ENCODE measurements at regions not wholly inside any gene's neighbourhood (a gene's known extent, or its start where the extent isn't known, plus 50 kb on each side); places are given as distances from the start of the nearest gene placed in this dataset.

- in situ Hi-C loops (cut with MboI; ENCODE audit: low sequenced_read_pairs): no loop called here
- H3K4me3 ChIP-seq: no peak overlapping the region
- H3K36me3 ChIP-seq (replicated peaks): no peaks in the 10 kb centered on the region
- peak in 1 of 2 experiments; percentile 52 for DNase-seq (ENCODE audit: low spot score in 2 of 2)
- H3K4me1 ChIP-seq: no peaks in the 10 kb centered on the region
- no peaks in the 10 kb centered on the region for H3K9me3 ChIP-seq
- H3K27me3 ChIP-seq (ENCODE audit: low read depth): peaks cover 17% of the 10 kb centered on the region
Measured at GRCh38 chr5:135204151-135204600, 170.1 kb upstream of the PITX1 start.

GRCh38 chr5:135203593-135204036, 169.6 kb upstream of the PITX1 start:
- Histone ChIP-seq H3K36me3 (replicated peaks) (no peaks in the 10 kb centered on the region), H3K4me3 (no peak overlapping the region), H3K27me3 (ENCODE audit: low read depth) (peaks cover 20% of the 10 kb centered on the region), H3K9me3 (no peaks in the 10 kb centered on the region), H3K4me1 (no peaks in the 10 kb centered on the region)
- peak in 1 of 2 experiments; percentile 53 for DNase-seq (ENCODE audit: low spot score in 2 of 2)
- in situ Hi-C loops (cut with MboI; ENCODE audit: low sequenced_read_pairs): no loop called here

- no peaks in the 10 kb centered on the region for H3K4me1 ChIP-seq
- in situ Hi-C loops (cut with MboI; ENCODE audit: low sequenced_read_pairs): no loop called here
- DNase-seq (ENCODE audit: low spot score in 2 of 2): no peak
- H3K4me3 ChIP-seq: no peak overlapping the region
- no peaks in the 10 kb centered on the region for H3K9me3 ChIP-seq
- no peaks in the 10 kb centered on the region for H3K36me3 ChIP-seq (replicated peaks)
- peaks cover 16% of the 10 kb centered on the region for H3K27me3 ChIP-seq (ENCODE audit: low read depth)
Measured at GRCh38 chr5:135203019-135203418, 169.0 kb upstream of the PITX1 start.

- Histone ChIP-seq H3K27me3 (ENCODE audit: low read depth) (peaks cover 16% of the 10 kb centered on the region), H3K4me1 (peaks cover 3% of the 10 kb centered on the region), H3K4me3 (no peak overlapping the region), H3K36me3 (replicated peaks) (no peaks in the 10 kb centered on the region), H3K9me3 (no peaks in the 10 kb centered on the region)
- no peak for DNase-seq (ENCODE audit: low spot score in 2 of 2)
- in situ Hi-C loops (cut with MboI; ENCODE audit: low sequenced_read_pairs): loop anchor here (10.0 kb wide), 1 partner anchor 165 kb away; the partner anchor contains the start of gene PITX1
Measured at GRCh38 chr5:135199919-135200318, 165.9 kb upstream of the PITX1 start.

- no peak overlapping the region for H3K4me3 ChIP-seq
- H3K4me1 ChIP-seq: peaks cover 13% of the 10 kb centered on the region
- H3K36me3 ChIP-seq (replicated peaks): no peaks in the 10 kb centered on the region
- in situ Hi-C loops (cut with MboI; ENCODE audit: low sequenced_read_pairs): loop anchor here (10.0 kb wide), 1 partner anchor 162 kb away; the partner anchor contains the start of gene PITX1
- peaks cover 20% of the 10 kb centered on the region for H3K27me3 ChIP-seq (ENCODE audit: low read depth)
- no peaks in the 10 kb centered on the region for H3K9me3 ChIP-seq
- no peak for DNase-seq (ENCODE audit: low spot score in 2 of 2)
Measured at GRCh38 chr5:135196483-135196882, 162.5 kb upstream of the PITX1 start.

GRCh38 chr5:135195270-135195608, 161.2 kb upstream of the PITX1 start:
- Histone ChIP-seq H3K36me3 (replicated peaks) (no peaks in the 10 kb centered on the region), H3K4me1 (peaks cover 19% of the 10 kb centered on the region), H3K9me3 (no peaks in the 10 kb centered on the region), H3K4me3 (no peak overlapping the region), H3K27me3 (ENCODE audit: low read depth) (peaks cover 20% of the 10 kb centered on the region)
- in situ Hi-C loops (cut with MboI; ENCODE audit: low sequenced_read_pairs): loop anchor here (10.0 kb wide), 1 partner anchor 160 kb away; the partner anchor contains the start of gene PITX1
- DNase-seq (ENCODE audit: low spot score in 2 of 2): no peak

GRCh38 chr5:135194573-135195269, 160.7 kb upstream of the PITX1 start:
- H3K27me3 ChIP-seq (ENCODE audit: low read depth): peaks cover 17% of the 10 kb centered on the region
- in situ Hi-C loops (cut with MboI; ENCODE audit: low sequenced_read_pairs): loop anchor here (10.0 kb wide), 1 partner anchor 160 kb away; the partner anchor contains the start of gene PITX1
- H3K4me1 ChIP-seq: peaks cover 19% of the 10 kb centered on the region
- H3K4me3 ChIP-seq: no peak overlapping the region
- no peaks in the 10 kb centered on the region for H3K36me3 ChIP-seq (replicated peaks)
- peak; percentile 38 to 47 for DNase-seq (ENCODE audit: low spot score in 2 of 2)
- H3K9me3 ChIP-seq: no peaks in the 10 kb centered on the region

- in situ Hi-C loops (cut with MboI; ENCODE audit: low sequenced_read_pairs): loop anchor here (10.0 kb wide), 1 partner anchor 159 kb away; the partner anchor contains the start of gene PITX1
- no peak for DNase-seq (ENCODE audit: low spot score in 2 of 2)
- H3K9me3 ChIP-seq: no peaks in the 10 kb centered on the region
- H3K36me3 ChIP-seq (replicated peaks): no peaks in the 10 kb centered on the region
- H3K4me3 ChIP-seq: no peak overlapping the region
- H3K4me1 ChIP-seq: peaks cover 19% of the 10 kb centered on the region
- H3K27me3 ChIP-seq (ENCODE audit: low read depth): peaks cover 12% of the 10 kb centered on the region
Measured at GRCh38 chr5:135194126-135194488, 160.1 kb upstream of the PITX1 start.

GRCh38 chr5:135193213-135194125, 159.4 kb upstream of the PITX1 start:
- H3K4me3 ChIP-seq: no peak overlapping the region

GRCh38 chr5:135192351-135192750, 158.3 kb upstream of the PITX1 start:
- no peaks in the 10 kb centered on the region for H3K36me3 ChIP-seq (replicated peaks)
- H3K4me1 ChIP-seq: peaks cover 19% of the 10 kb centered on the region
- no peaks in the 10 kb centered on the region for H3K9me3 ChIP-seq
- H3K27me3 ChIP-seq (ENCODE audit: low read depth): peaks cover 10% of the 10 kb centered on the region
- in situ Hi-C loops (cut with MboI; ENCODE audit: low sequenced_read_pairs): loop anchor here (10.0 kb wide), 1 partner anchor 158 kb away; the partner anchor contains the start of gene PITX1
- no peak overlapping the region for H3K4me3 ChIP-seq
- DNase-seq (ENCODE audit: low spot score in 2 of 2): no peak

More at GRCh38 chr5:135193213-135194125, 159.4 kb upstream of the PITX1 start:
- in situ Hi-C loops (cut with MboI; ENCODE audit: low sequenced_read_pairs): loop anchor here (10.0 kb wide), 1 partner anchor 159 kb away; the partner anchor contains the start of gene PITX1
- Histone ChIP-seq H3K9me3 (no peaks in the 10 kb centered on the region), H3K36me3 (replicated peaks) (no peaks in the 10 kb centered on the region), H3K4me1 (peaks cover 19% of the 10 kb centered on the region), H3K27me3 (ENCODE audit: low read depth) (peaks cover 10% of the 10 kb centered on the region)
- DNase-seq (ENCODE audit: low spot score in 2 of 2): no peak

- peak overlapping the region; percentile 29 for H3K4me3 ChIP-seq
- in situ Hi-C loops (cut with MboI; ENCODE audit: low sequenced_read_pairs): loop anchor here (10.0 kb wide), 1 partner anchor 156 kb away; the partner anchor contains the start of gene PITX1
Measured at GRCh38 chr5:135191084-135191826, 157.2 kb upstream of the PITX1 start.

GRCh38 chr5:135190416-135191083, 156.5 kb upstream of the PITX1 start:
- Histone ChIP-seq H3K9me3 (no peaks in the 10 kb centered on the region), H3K4me1 (peaks cover 19% of the 10 kb centered on the region), H3K36me3 (replicated peaks) (no peaks in the 10 kb centered on the region), H3K27me3 (ENCODE audit: low read depth) (peaks cover 10% of the 10 kb centered on the region), H3K4me3 (peak overlapping the region; percentile 29)
- DNase-seq (ENCODE audit: low spot score in 2 of 2): no peak
- in situ Hi-C loops (cut with MboI; ENCODE audit: low sequenced_read_pairs): loop anchor here (10.0 kb wide), 1 partner anchor 156 kb away; the partner anchor contains the start of gene PITX1

More at GRCh38 chr5:135191084-135191826, 157.2 kb upstream of the PITX1 start:
- Histone ChIP-seq H3K27me3 (ENCODE audit: low read depth) (peaks cover 10% of the 10 kb centered on the region), H3K9me3 (no peaks in the 10 kb centered on the region), H3K4me1 (peaks cover 19% of the 10 kb centered on the region), H3K36me3 (replicated peaks) (no peaks in the 10 kb centered on the region)
- peak; percentile 84 to 91 for DNase-seq (ENCODE audit: low spot score in 2 of 2)
